ENCODE measurements at regions not wholly inside any gene's neighbourhood (a gene's known extent, or its start where the extent isn't known, plus 50 kb on each side); places are given as distances from the start of the nearest gene placed in this dataset.

GRCh38 chrX:124902953-124903352, 416.7 kb upstream of the TEX13C start:
- Histone ChIP-seq H3K79me1 (ENCODE audit: insufficient read depth, low read depth, low read length, poor library complexity, severe bottlenecking) (no peaks in the 10 kb centered on the region), H3K79me2 (ENCODE audit: insufficient read depth, low read length) (no peaks in the 10 kb centered on the region), H3T11ph (ENCODE audit: low read length) (no peak overlapping the region), H4K5ac (ENCODE audit: insufficient read length, low read depth, low read length) (no peak overlapping the region), H3K27me3 (ENCODE audit: insufficient read depth, low read length) (no peaks in the 10 kb centered on the region), H3K56ac (ENCODE audit: insufficient read length, low read depth, low read length) (no peak overlapping the region), H4K91ac (ENCODE audit: insufficient read length, low read depth, low read length) (no peak overlapping the region), H3K23me2 (ENCODE audit: insufficient read length, low read depth, low read length, poor library complexity, severe bottlenecking) (no peaks in the 10 kb centered on the region), H2BK12ac (ENCODE audit: insufficient read length, low read depth, low read length) (no peak overlapping the region), H2BK20ac (ENCODE audit: low read depth, low read length, poor library complexity, severe bottlenecking) (no peak overlapping the region), H3K9me3 (ENCODE audit: control insufficient read depth, low read depth, low read length) (no peaks in the 10 kb centered on the region), H4K20me1 (ENCODE audit: control insufficient read depth, insufficient read depth, insufficient read length) (no peaks in the 10 kb centered on the region), H2AFZ (ENCODE audit: low read length) (no peak overlapping the region), H3K23ac (ENCODE audit: insufficient read length, low read depth, low read length) (no peak overlapping the region), H2BK15ac (ENCODE audit: low read depth, low read length) (no peak overlapping the region), H3K4me1 (ENCODE audit: insufficient read depth, low read length) (no peaks in the 10 kb centered on the region; the same call in 1 of the 2 replicates), H3K4ac (ENCODE audit: low read depth, low read length) (no peak overlapping the region), H3K14ac (ENCODE audit: insufficient read depth, low read length) (no peak overlapping the region), H2BK5ac (ENCODE audit: insufficient read length, low read length) (no peak overlapping the region), H4K8ac (replicated peaks; ENCODE audit: insufficient read length, low read depth, low read length) (no peak overlapping the region), H3K27ac (ENCODE audit: insufficient read length, low read depth, low read length) (no peak overlapping the region), H2AK5ac (ENCODE audit: insufficient read length, low read length) (no peak overlapping the region), H3K4me2 (ENCODE audit: insufficient read depth, insufficient read length, low read length) (no peak overlapping the region), H2BK120ac (ENCODE audit: low read depth, low read length, poor library complexity, severe bottlenecking) (no peak overlapping the region), H3K18ac (ENCODE audit: insufficient read length, low read depth, low read length) (no peak overlapping the region), H3K9ac (ENCODE audit: extremely low read depth, insufficient read length, low read length) (no peak overlapping the region)
- Mint-ChIP-seq H3K27ac (no peak overlapping the region), H3K4me3 (no peak overlapping the region), H3K4me1 (peaks cover 3% of the 10 kb centered on the region in 2 experiments), H3K9me3 (peaks cover 8% of the 10 kb centered on the region in 2 experiments; a peak in 4 of 5 replicates), H3K36me3 (ENCODE audit: insufficient read depth in 1 of 3, low read depth in 3 of 3) (no peaks in the 10 kb centered on the region), H3K27me3 (ENCODE audit: low read depth) (no peaks in the 10 kb centered on the region)
- WGBS (ENCODE audit: extremely low coverage, insufficient read length, low lambda C conversion rate), result no CpG with 5 or more reads among the region's 2 CpGs
- DNase-seq, result no peak
- TF ChIP-seq, protein P1, sequence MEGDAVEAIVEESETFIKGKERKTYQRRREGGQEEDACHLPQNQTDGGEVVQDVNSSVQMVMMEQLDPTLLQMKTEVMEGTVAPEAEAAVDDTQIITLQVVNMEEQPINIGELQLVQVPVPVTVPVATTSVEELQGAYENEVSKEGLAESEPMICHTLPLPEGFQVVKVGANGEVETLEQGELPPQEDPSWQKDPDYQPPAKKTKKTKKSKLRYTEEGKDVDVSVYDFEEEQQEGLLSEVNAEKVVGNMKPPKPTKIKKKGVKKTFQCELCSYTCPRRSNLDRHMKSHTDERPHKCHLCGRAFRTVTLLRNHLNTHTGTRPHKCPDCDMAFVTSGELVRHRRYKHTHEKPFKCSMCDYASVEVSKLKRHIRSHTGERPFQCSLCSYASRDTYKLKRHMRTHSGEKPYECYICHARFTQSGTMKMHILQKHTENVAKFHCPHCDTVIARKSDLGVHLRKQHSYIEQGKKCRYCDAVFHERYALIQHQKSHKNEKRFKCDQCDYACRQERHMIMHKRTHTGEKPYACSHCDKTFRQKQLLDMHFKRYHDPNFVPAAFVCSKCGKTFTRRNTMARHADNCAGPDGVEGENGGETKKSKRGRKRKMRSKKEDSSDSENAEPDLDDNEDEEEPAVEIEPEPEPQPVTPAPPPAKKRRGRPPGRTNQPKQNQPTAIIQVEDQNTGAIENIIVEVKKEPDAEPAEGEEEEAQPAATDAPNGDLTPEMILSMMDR (conservative IDR thresholded peaks at IDR 0.05), result no peak
